Heart right ventricle (tissue), 16 donors: ENCODE measurements at regions not wholly inside any gene's neighbourhood (a gene's known extent, or its start where the extent isn't known, plus 50 kb on each side); places are given as distances from the start of the nearest gene placed in this dataset.

Source experiments
- ATAC-seq, 8 donors: fragments of 200-7000 bp; cut with Tn5 transposase; one replicate each; pipeline ENCODE4 v1.9.1; 2020; ENCODE audit warnings: mild to moderate bottlenecking in 8 of 8, moderate library complexity in 8 of 8, moderate number of reproducible peaks in 1 of 8
- DNase-seq, 2 donors: peaks; one replicate each; pipeline ENCODE4 v3.0.0-alpha.2; 2020
- H3K27ac ChIP-seq, 10 donors: fragments of 200-600 bp; sonication (generic) in 2 of 10; one replicate each; pipeline versions ENCODE4 v1.5.0 to v1.8.0; 2020 to 2022; ENCODE audit warnings: mild to moderate bottlenecking in 3 of 10
- H3K27me3 ChIP-seq, 7 donors: fragments of 200-600 bp; one replicate each; pipeline ENCODE4 v1.8.0; 2021 to 2022; ENCODE audit warnings: mild to moderate bottlenecking in 2 of 7
- H3K36me3 ChIP-seq, 9 donors: fragments of 200-600 bp; sonication (generic) in 1 of 9; one replicate each; pipeline versions ENCODE4 v1.5.0 to v1.8.0; 2020 to 2022; ENCODE audit warnings: mild to moderate bottlenecking in 2 of 9
- H3K4me1 ChIP-seq, 9 donors: fragments of 200-600 bp; sonication (generic) in 1 of 9; one replicate each; pipeline versions ENCODE4 v1.5.0 to v1.8.0; 2020 to 2022; ENCODE audit warnings: mild to moderate bottlenecking in 4 of 9
- H3K4me3 ChIP-seq, 10 donors: fragments of 200-600 bp; sonication (generic) in 2 of 10; one replicate each; pipeline versions ENCODE4 v1.5.0 to v1.8.0; 2020 to 2022; ENCODE audit warnings: mild to moderate bottlenecking in 7 of 10, moderate library complexity in 2 of 10
- H3K9me3 ChIP-seq, 11 donors: fragments of 200-600 bp in 10 of 11; sonication (generic) in 2 of 11; one replicate each; pipeline versions ENCODE4 v1.5.0 to v1.8.0; 2013 to 2022; ENCODE audit warnings: mild to moderate bottlenecking in 2 of 11, control low read depth in 1 of 11, moderate library complexity in 1 of 11
- CTCF ChIP-seq, 9 donors: fragments of 200-600 bp; sonication (generic) in 2 of 9; IDR thresholded peaks; one replicate each; pipeline versions ENCODE4 v1.5.0 to v1.8.0; 2021 to 2022; ENCODE audit warnings: antibody characterized with exemption in 9 of 9, mild to moderate bottlenecking in 5 of 9, moderate library complexity in 1 of 9
- WGBS, 2 donors: extraction: QIAGEN DNeasy Blood & Tissue Kit; methylation state at CpG; one replicate each; pipeline ENCODE4 v1.1.7; 2013; ENCODE audit warnings: inconsistent platforms in 1 of 2; 5-methylcytosine and 5-hydroxymethylcytosine counted together
- intact Hi-C, 10 donors: fragments of 100-400 bp; cut with DNase I; formaldehyde crosslinking; loops; one replicate each; pipeline versions ENCODE4 v1.11.1 to v1.14.2; 2022
- donor health status: Arrhythmogenic right ventricular cardiomyopathy.
- donor health status: ischemic (EF 13 %, LVEDD 7.1; RV severe dilation, severe dysfunction).
- donor health status: healthy with polysubstance abuse.
- donor health status: DM: no; HTN: yes; CAD: no.
- donor health status: DM: no; HTN: no; CAD: no.
- donor health status: ischemic (EF 25% LVEDD 6.9; RV normal size, moderate dysfunction).
- donor health status: ischemic (EF 25% LVEDD 5.7; RV mildly dilated, moderate dysfunction).
- donor health status: healthy.
- donor health status: DM: yes; HTN: yes; CAD: no.
- donor health status: Ischemic cardiomyopathy.
- donor health status: ischemic (EF 35%, LVEDD 5.7; RV mildly dilated, moderate dysfunction).
- donor health status: nonischemic (EF 11% LVEDD 7.7; RV severe dilation, severe dysfunction).
- donor health status: DM: yes; HTN: yes; CAD: no.
- donor health status: PGD.
- donor health status: ischemic (EF 29% LVEDD 5.4; RV normal size, mild dysfunction).
- donor health status: nonischemic (EF 23%, LVEDD 6.1; RV moderate dilation, normal function).

- peaks cover 0 to 17% (median 0%) of the 10 kb centered on the region in 9 donors for H3K4me1 ChIP-seq
- no peak overlapping the region for H3K4me3 ChIP-seq
- no peak overlapping the region for H3K27ac ChIP-seq
- peaks cover 0 to 4% (median 0%) of the 10 kb centered on the region in 7 donors for H3K27me3 ChIP-seq
- DNase-seq (no peak), ATAC-seq (no peak)
- H3K36me3 ChIP-seq: no peaks in the 10 kb centered on the region
- intact Hi-C loops: no loop called here
- no peak for TF ChIP-seq CTCF (IDR thresholded peaks at IDR 0.05)
- no peaks in the 10 kb centered on the region for H3K9me3 ChIP-seq
- WGBS, 2 donors: 92 to 94% methylated on average over 10 of the region's 10 CpGs
Measured at GRCh38 chr1:232694475-232694874, 64.5 kb upstream of the SIPA1L2 start.

- 78 to 80% methylated on average over 5 of the region's 5 CpGs for WGBS, 2 donors
- DNase-seq: no peak
- peak in 1 of 8 donors; percentile 70 for ATAC-seq
- Histone ChIP-seq H3K9me3 (no peaks in the 10 kb centered on the region), H3K27me3 (peaks cover 0 to 4% (median 0%) of the 10 kb centered on the region in 7 donors), H3K27ac (no peak overlapping the region), H3K4me1 (peaks cover 0 to 7% (median 0%) of the 10 kb centered on the region in 9 donors), H3K36me3 (no peaks in the 10 kb centered on the region), H3K4me3 (no peak overlapping the region)
- TF ChIP-seq CTCF (IDR thresholded peaks at IDR 0.05): no peak
- intact Hi-C loops: no loop called here
Measured at GRCh38 chr1:232695621-232696385, 65.9 kb upstream of the SIPA1L2 start.

GRCh38 chr1:232696466-232696865 is 66.5 kb upstream of the SIPA1L2 start:
- DNase-seq: no peak
- Histone ChIP-seq H3K36me3 (no peaks in the 10 kb centered on the region), H3K4me1 (peaks cover 0 to 7% (median 0%) of the 10 kb centered on the region in 9 donors), H3K27me3 (peaks cover 0 to 4% (median 0%) of the 10 kb centered on the region in 7 donors), H3K4me3 (no peak overlapping the region), H3K27ac (no peak overlapping the region), H3K9me3 (no peaks in the 10 kb centered on the region)
- 72 to 74% methylated on average over 6 of the region's 6 CpGs for WGBS, 2 donors
- intact Hi-C loops: no loop called here
- TF ChIP-seq CTCF (IDR thresholded peaks at IDR 0.05): no peak
- peak in 1 of 8 donors; percentile 20 for ATAC-seq

GRCh38 chr1:232697187-232697822 is 67.4 kb upstream of the SIPA1L2 start:
- 89% methylated on average over 4 of the region's 4 CpGs for WGBS, 2 donors

More at GRCh38 chr1:232697187-232697822, 67.4 kb upstream of the SIPA1L2 start:
- TF ChIP-seq CTCF (IDR thresholded peaks at IDR 0.05): no peak
- Histone ChIP-seq H3K27me3 (peaks cover 0 to 4% (median 0%) of the 10 kb centered on the region in 7 donors), H3K4me1 (peaks cover 0 to 7% (median 0%) of the 10 kb centered on the region in 9 donors), H3K9me3 (no peaks in the 10 kb centered on the region), H3K27ac (no peak overlapping the region), H3K4me3 (no peak overlapping the region), H3K36me3 (no peaks in the 10 kb centered on the region)
- no peak for DNase-seq
- ATAC-seq: peak in 1 of 8 donors; percentile 15
- intact Hi-C loops: no loop called here
